PC-9 (cell line): ENCODE measurements at regions not wholly inside any gene's neighbourhood (a gene's known extent, or its start where the extent isn't known, plus 50 kb on each side); places are given as distances from the start of the nearest gene placed in this dataset.

Experiments used
- BruUV-seq: library from RNA; stranded (reverse); fragments of 400-500 nt; replicated peaks from 2 replicates; lab custom pipeline; 2021; lab: Mats Ljungman, UMichigan
- CTCF ChIA-PET: fragments of 300-600 bp; sonication (Branson Sonifier 250); formaldehyde crosslinking; loops from one replicate; lab custom pipeline; 2022; ENCODE audit warnings: antibody characterized with exemption; lab: Charles Lee
- POLR2A ChIA-PET: fragments of 300-600 bp; sonication (Branson Sonifier 250); formaldehyde crosslinking; loops from one replicate; lab custom pipeline; 2022; ENCODE audit warnings: antibody characterized with exemption; ENCODE audit not compliant: unreplicated experiment; lab: Charles Lee
- DNase-seq, 2 experiments: peaks; one replicate each; pipeline versions ENCODE4 v3.0.0 to v3.0.0-alpha.2; 2015 to 2022; ENCODE audit warnings: mixed read lengths in 1 of 2
- H2AFZ ChIP-seq: fragments of 200-600 bp; sonication (generic); 2 replicates; pipeline ENCODE4 v1.8.1; 2017; ENCODE audit warnings: antibody characterized with exemption
- H3F3A ChIP-seq: fragments of 200-600 bp; sonication (generic); 2 replicates; pipeline ENCODE4 v1.8.1; 2017; ENCODE audit warnings: antibody characterized with exemption, mild to moderate bottlenecking, low read depth; ENCODE audit not compliant: insufficient read depth
- H3K27ac ChIP-seq: fragments of 200-600 bp; sonication (generic); 2 replicates; pipeline ENCODE4 v1.6.1; 2016; ENCODE audit warnings: mixed run types
- H3K27me3 ChIP-seq: fragments of 200-600 bp; sonication (generic); 2 replicates; pipeline ENCODE4 v1.6.1; 2016; ENCODE audit warnings: low read depth, mixed run types; ENCODE audit not compliant: insufficient read depth
- H3K36me3 ChIP-seq: fragments of 200-600 bp; sonication (generic); 2 replicates; pipeline ENCODE4 v1.6.1; 2016; ENCODE audit warnings: low read depth, mixed run types
- H3K4me1 ChIP-seq: fragments of 200-600 bp; sonication (generic); replicated peaks from 2 replicates; pipeline ENCODE4 v1.6.1; 2016; ENCODE audit warnings: mixed run types; ENCODE audit not compliant: insufficient read depth
- H3K4me2 ChIP-seq: fragments of 200-600 bp; sonication (generic); 2 replicates; pipeline ENCODE4 v1.6.1; 2017; ENCODE audit warnings: mixed run types
- H3K4me3 ChIP-seq: fragments of 200-600 bp; sonication (generic); 2 replicates; pipeline ENCODE4 v1.6.1; 2016; ENCODE audit warnings: mixed run types
- H3K79me2 ChIP-seq: fragments of 200-600 bp; sonication (generic); 2 replicates; pipeline ENCODE4 v1.6.1; 2017; ENCODE audit warnings: low read depth, mixed run types
- H3K9me2 ChIP-seq: fragments of 200-600 bp; sonication (generic); 2 replicates; pipeline ENCODE4 v1.8.1; 2017; ENCODE audit warnings: mild to moderate bottlenecking; ENCODE audit not compliant: insufficient read depth
- H3K9me3 ChIP-seq: fragments of 200-600 bp; sonication (generic); 2 replicates; pipeline ENCODE4 v1.8.1; 2016; ENCODE audit warnings: low read depth; ENCODE audit not compliant: insufficient read depth
- H4K20me1 ChIP-seq: fragments of 200-600 bp; sonication (generic); 2 replicates; pipeline ENCODE4 v1.8.1; 2017; ENCODE audit not compliant: insufficient read depth
- EZH2 ChIP-seq: fragments of 200-600 bp; sonication (generic); IDR thresholded peaks from 2 replicates; pipeline ENCODE4 v1.8.0; 2017; ENCODE audit warnings: antibody characterized with exemption, low read depth
- intact Hi-C: fragments of 100-400 bp; cut with micrococcal nuclease; formaldehyde crosslinking; loops from one replicate; pipeline ENCODE4 v1.10.0; 2022; ENCODE audit not compliant: unreplicated experiment
- TF ChIP-seq, protein P1 (sequence below): fragments of 200-600 bp; sonication (generic); conservative IDR thresholded peaks from 2 replicates; pipeline ENCODE4 v1.6.1; 2017; ENCODE audit warnings: mixed run types, antibody characterized with exemption, mild to moderate bottlenecking, moderate library complexity

DNA sequence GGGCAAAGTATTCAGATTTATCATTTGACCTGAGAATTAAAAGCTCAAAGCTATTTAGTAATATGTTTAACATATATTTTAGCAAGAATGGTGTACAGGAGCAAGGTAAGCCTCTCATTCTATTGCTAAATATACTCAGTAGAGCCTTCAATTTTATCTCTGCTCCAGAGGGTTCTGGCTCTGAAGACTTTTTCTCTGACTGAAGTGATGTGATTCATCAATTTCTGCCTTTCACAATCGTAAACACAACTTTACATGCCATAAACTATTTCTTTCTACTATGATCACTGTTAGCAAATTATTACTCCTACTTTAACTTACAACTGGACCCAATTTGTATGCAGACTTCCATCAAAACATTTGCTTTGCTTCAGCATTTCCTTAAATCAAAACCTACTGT is 315.0 kb upstream of the NDST4 start:
- POLR2A ChIA-PET, result no interaction called here
- no peaks in the 10 kb centered on the region for H3K79me2 ChIP-seq
- H3K4me2 ChIP-seq, result no peak overlapping the region
- no peak overlapping the region for H2AFZ ChIP-seq
- H3K4me1 ChIP-seq, result no peaks in the 10 kb centered on the region
- H3K27me3 ChIP-seq, result no peaks in the 10 kb centered on the region
- H3F3A ChIP-seq, result no peaks in the 10 kb centered on the region
- intact Hi-C loops, result no loop called here
- H3K4me3 ChIP-seq, result no peak overlapping the region
- H3K36me3 ChIP-seq, result no peaks in the 10 kb centered on the region
- no peaks in the 10 kb centered on the region for H4K20me1 ChIP-seq
- H3K27ac ChIP-seq, result no peak overlapping the region
- no peaks in the 10 kb centered on the region for H3K9me2 ChIP-seq
- TF ChIP-seq, protein P1, sequence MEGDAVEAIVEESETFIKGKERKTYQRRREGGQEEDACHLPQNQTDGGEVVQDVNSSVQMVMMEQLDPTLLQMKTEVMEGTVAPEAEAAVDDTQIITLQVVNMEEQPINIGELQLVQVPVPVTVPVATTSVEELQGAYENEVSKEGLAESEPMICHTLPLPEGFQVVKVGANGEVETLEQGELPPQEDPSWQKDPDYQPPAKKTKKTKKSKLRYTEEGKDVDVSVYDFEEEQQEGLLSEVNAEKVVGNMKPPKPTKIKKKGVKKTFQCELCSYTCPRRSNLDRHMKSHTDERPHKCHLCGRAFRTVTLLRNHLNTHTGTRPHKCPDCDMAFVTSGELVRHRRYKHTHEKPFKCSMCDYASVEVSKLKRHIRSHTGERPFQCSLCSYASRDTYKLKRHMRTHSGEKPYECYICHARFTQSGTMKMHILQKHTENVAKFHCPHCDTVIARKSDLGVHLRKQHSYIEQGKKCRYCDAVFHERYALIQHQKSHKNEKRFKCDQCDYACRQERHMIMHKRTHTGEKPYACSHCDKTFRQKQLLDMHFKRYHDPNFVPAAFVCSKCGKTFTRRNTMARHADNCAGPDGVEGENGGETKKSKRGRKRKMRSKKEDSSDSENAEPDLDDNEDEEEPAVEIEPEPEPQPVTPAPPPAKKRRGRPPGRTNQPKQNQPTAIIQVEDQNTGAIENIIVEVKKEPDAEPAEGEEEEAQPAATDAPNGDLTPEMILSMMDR, result no peak
- no peak for TF ChIP-seq EZH2
- CTCF ChIA-PET, result no interaction called here
- no peak for DNase-seq
- no peaks in the 10 kb centered on the region for H3K9me3 ChIP-seq
- BruUV-seq, result no TSS peak

DNA sequence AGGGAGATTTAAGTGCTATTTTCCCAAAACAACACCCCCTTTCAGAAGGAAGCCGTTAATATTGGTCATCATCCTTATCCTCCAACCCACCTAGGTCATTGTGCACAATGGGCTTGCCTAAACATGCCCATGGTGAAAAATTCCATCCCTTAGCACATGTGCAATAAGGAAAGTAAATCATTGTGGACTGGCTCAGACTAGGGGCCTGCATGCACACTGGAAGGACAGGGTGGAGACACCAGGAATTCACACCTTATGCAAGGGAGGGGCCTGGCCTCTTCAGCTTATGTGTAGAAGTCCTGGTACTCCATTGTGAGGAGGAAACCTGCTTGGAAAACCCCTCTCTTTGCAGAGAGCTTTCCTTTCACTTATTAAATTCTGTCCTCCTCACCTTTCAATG is 311.4 kb upstream of the NDST4 start:
- Histone ChIP-seq H3K36me3 (no peaks in the 10 kb centered on the region), H2AFZ (no peak overlapping the region), H3K9me3 (no peaks in the 10 kb centered on the region), H3K27me3 (no peaks in the 10 kb centered on the region), H3K4me1 (no peaks in the 10 kb centered on the region), H3K79me2 (no peaks in the 10 kb centered on the region), H3K4me3 (no peak overlapping the region), H4K20me1 (no peaks in the 10 kb centered on the region), H3K4me2 (no peak overlapping the region), H3F3A (no peaks in the 10 kb centered on the region), H3K27ac (no peak overlapping the region), H3K9me2 (no peaks in the 10 kb centered on the region)
- POLR2A ChIA-PET, result no interaction called here
- BruUV-seq, result no TSS peak
- CTCF ChIA-PET, result no interaction called here
- DNase-seq, result no peak
- TF ChIP-seq EZH2, result no peak
- TF ChIP-seq, protein P1, result no peak
- intact Hi-C loops, result no loop called here

DNA sequence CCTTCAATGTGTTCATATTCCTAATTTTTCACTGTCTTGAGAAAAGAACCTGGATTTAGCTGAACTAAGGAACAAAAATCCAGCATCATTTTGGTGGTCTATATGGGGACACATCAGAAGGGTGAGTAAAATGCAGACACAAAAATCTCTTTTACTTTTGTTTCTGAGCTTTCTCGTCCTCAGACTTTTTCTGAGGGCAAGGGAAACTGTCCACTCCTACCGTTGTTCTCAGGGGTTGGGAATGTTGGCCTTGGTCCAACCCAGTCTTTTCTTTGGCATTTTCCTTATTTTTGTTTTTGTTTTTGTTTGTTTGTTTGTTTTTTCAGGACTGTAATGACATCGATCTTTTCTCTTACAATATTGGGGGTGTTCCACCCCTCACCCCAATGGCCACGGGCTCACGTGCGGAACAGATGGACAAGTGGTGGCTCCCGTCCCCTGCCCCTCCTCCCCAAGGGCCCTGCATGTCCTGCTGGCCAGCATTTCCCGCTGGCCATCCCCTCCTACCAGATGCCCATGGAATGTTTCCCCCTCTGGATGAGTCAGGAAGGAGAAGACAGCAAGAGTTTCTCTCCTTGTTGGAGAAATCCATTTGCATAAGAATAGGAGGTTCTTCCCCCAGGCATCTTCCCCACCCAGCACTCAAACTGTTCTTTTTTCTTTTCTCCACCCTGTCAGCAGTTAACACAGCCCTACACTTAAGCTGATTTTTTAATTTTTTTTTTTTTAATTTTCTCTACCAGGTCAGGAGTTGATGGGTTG is 305.4 kb upstream of the NDST4 start:
- intact Hi-C loops, result no loop called here
- H3K27ac ChIP-seq, result no peak overlapping the region
- no peak overlapping the region for H2AFZ ChIP-seq
- H3K36me3 ChIP-seq, result no peaks in the 10 kb centered on the region
- no peak for DNase-seq
- H3K27me3 ChIP-seq, result no peaks in the 10 kb centered on the region
- ChIA-PET POLR2A (no interaction called here), CTCF (no interaction called here)
- BruUV-seq, result no TSS peak
- TF ChIP-seq, protein P1, result no peak
- TF ChIP-seq EZH2, result no peak
- no peaks in the 10 kb centered on the region for H3F3A ChIP-seq
- no peaks in the 10 kb centered on the region for H4K20me1 ChIP-seq
- no peak overlapping the region for H3K4me2 ChIP-seq
- H3K79me2 ChIP-seq, result no peaks in the 10 kb centered on the region
- no peak overlapping the region for H3K4me3 ChIP-seq
- H3K9me3 ChIP-seq, result no peaks in the 10 kb centered on the region
- no peaks in the 10 kb centered on the region; the same call in 1 of the 2 replicates for H3K9me2 ChIP-seq
- H3K4me1 ChIP-seq, result no peaks in the 10 kb centered on the region
